Renal cortical epithelial cell (primary cell): ENCODE measurements at regions not wholly inside any gene's neighbourhood (a gene's known extent, or its start where the extent isn't known, plus 50 kb on each side); places are given as distances from the start of the nearest gene placed in this dataset.
"Not testable (repeated sequence)": the region's sequence is repeated elsewhere in the genome, so short reads cannot be mapped to it uniquely, and the experiment has no call there.

ENCODE experiments used
- DNase-seq: peaks from one replicate; pipeline ENCODE4 v3.0.0-alpha.2; 2011; ENCODE audit warnings: low read depth

DNA sequence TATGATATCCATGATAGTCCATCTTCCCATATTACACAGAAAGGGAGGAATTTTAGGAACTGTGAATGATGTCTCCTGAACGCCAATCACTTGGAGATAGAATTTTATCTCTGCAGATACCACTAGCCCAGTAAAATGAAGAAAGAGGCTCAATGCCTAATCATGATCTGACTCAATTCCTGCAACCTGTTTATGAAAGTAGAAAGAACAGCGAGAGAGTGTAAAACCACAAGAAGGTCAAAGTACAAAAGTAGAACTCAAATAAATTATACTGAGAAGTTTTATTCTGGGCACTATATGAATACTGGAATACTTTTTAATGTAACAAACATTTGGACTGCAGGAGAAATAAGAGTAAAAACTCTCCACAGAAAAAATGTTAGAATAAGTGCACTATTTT, 892.1 kb upstream of the DDX18 start:
- DNase-seq: no peak

DNA sequence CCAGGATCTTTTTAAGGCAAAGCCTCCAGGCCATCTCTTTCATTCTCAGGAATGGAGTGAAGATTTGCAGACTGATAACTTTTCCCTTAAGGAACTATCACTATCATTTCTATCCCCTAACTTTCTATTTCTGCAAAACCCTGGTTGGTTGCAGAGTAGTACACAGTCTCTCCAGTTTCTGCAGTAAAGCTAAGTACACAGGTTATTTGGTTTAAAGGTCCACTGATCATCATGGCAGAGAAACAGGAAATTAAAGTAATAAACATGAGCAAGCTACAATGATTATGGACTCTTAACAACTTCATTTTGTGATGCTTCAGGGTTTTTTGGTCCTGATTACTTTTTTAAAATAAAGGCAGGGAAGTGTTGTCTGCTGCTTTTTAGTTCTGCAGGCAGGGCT, 890.0 kb upstream of the DDX18 start:
- no peak for DNase-seq

DNA sequence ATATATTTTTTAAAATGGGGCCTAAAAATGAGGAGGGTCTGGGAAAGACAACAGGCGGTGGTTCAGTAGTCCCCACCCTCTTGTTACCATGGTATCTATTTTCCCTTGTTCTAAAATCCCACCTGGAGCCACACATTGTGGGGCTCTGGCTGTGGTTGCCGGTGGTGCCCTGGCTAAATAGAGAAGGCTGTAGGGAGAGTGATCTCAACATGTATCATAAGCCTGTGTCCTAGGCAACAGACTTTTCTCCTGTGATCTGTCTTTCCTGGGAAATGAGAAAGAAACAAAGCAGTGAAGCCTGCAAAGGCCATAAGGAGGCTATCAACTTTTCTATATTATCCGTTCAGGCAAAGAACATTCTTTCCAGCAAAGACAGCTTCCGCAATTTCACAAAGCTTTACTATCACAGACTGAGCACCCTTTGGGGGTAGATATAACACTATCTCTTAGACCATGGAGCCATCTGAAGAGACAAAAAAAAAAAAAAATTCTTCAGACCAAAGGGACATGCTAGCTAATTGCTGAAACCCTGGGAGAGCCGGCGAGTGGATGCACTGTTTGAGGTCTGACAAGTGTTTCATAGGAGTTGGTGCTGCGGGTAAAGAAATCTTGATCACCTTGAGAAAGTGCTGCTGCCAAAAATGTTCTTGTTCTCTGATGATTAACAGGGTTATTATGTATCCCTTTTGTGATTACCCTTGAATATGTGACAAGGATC, 879.2 kb upstream of the DDX18 start:
- DNase-seq: no peak

DNA sequence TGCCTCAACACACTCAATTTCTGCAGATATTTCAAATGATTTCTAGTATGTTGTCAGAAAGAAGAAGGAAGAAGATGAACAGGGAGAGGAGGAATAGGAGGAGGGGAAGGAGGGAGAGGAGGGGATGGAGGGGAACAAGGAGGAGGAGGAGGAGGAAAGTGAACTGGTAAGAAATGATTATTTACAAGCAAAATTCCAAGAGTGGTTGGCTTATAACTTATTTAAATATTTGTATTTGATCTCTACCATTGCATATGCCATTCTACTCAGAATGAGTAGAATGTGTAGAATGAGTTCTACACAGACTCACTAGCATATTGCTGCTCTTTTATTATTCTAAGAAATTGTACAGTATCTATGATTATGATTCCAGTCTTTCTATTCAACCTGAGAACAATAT, 866.2 kb upstream of the DDX18 start:
- no peak for DNase-seq

DNA sequence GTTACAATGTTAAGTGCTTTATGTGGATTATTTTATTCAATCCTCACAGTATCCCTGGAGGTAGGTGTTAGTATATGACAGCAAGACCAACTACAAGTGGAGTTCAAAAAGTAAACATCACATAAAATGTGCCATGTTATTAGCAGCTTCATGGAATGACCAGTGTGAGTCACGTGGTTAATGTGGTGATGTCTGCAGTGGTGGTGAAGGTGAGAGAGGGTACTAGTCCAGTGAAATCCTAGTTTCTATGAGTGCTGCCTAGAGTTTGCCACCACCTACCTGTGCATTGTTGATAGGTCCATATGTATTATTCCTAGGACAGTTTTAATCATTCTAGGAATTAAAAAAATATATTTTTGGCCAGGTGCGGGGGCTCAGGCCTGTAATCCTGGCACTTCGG, 865.2 kb upstream of the DDX18 start:
- DNase-seq: no peak

DNA sequence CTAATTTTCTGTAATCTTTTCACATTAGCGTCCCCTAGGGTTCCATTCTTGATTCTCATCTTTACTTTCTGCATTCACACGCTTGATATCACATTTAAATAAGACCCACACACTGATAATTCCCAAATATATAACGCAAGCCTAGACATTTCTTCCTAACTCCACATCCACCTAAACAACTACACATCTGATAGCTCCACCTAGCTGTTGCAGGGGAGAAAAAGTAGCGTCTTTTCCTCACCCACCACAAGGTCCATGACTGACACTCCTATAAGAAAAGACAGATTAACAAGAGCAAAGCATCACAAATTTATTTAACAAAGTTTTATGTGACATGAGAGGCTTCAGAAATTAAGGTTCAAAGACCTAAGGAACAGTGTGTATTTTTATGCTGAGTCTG, 862.2 kb upstream of the DDX18 start:
- DNase-seq: no peak

DNA sequence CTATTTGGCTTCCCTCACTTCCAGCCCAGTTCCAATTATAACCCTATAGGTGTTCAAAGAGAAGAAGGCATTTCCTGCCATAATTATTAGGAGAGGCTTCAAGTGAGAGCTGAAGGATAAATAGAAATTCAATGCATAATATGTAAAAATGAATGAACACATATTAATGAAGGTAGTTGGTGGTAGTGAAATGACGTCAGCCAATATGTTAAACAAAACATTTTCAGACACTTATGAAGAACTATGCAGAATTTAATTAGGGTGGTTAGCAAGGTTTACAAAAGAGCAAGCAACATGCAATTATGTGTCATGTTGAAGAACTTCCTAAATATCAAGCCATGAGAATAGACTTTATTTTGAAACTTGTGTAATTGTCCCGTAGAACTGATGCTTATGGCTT, 858.8 kb upstream of the DDX18 start:
- DNase-seq: no peak

DNA sequence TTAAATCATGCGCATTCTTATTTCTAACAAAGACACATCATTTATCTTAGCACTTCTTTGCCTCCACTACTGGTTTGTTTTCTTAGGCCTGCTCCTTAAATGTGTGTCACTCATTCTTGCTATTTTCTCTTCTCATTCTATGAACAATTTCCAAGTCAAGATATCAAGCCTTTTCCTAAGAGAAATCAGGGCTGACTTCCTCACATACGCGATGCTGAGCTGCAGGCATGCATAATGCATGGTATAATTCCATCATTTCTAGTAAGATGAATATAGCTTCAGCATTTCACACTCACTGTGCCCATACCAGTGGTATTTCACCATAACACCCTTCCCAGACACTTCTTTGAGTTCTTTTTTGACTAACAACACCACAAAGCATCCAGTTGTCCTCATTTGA, 838.9 kb upstream of the DDX18 start:
- DNase-seq: no peak

DNA sequence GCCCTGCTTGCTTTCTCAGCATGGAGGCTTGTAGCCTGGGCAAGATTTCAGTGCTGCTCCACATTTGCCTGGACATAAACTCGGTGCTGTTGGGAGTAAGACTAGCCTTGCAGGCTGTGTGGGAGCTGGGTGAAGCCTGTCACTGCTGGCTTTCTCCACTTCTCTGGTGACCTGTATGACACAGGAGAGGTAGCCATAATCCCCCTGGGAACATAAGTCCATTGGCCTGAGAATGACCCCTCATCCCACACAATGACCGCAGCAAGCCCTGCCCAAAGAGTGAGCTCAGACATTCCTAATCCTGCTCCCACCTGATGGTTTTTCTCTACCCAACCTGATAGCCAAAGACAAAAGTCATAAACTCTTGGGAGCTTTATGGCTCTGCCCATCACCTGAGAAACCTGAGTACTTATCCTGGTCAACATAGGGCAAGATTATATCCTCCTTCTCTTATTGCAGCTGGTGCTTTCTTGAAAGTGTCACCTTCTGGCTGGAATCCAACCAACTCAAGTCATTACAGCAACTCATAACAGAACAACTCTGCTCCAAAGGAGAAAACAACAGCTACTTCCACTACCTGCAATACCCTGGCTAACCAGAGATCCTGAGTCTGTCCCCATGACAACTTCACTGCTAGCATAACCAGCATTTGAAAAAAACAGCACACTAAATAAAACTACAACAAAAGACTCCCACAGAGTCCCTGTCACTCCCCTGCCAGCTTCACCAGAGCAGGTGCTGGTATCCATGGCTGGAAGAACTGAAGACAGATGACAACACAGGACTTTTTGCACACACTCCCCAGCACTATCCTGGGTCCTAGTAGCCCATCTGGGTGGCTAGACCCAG, 834.4 kb upstream of the DDX18 start:
- no peak for DNase-seq

DNA sequence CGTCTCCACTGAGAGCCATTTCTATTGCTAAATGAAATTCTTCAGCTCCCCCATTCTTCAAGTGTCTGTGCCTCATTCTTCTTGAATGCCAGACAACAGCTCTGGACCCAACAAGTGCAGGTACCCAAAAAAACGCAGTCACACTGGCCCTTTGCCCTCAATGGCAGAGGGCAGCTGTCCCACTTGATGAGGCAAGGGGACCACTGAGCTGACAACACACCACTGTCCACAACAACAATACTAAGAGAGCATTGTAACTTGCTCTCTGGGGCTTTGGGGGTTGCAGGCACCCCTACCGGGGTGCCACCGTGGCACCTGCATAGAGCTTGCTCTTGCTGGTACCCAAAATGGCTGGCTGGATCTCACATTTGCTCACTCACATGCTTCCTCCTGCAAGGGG, 827.0 kb upstream of the DDX18 start:
- no peak for DNase-seq

DNA sequence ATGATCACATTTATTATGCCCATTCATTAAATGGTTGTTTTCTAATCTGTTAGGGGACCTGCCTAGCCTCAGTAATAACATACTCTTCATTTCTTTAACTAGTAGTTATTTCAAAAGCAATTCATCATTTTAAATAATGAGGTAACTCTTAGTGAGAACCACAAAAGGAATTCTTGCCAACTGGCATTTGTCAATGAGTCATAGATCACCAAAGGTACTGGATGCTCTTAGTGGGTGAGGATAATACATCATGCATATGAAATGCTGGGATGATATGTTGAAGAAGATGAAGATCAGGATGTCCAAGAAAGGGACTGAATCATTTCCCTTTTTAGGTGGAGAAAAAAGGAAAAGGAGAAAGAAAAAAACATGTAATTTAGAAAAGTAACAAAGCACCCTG, 826.2 kb upstream of the DDX18 start:
- DNase-seq: no peak

DNA sequence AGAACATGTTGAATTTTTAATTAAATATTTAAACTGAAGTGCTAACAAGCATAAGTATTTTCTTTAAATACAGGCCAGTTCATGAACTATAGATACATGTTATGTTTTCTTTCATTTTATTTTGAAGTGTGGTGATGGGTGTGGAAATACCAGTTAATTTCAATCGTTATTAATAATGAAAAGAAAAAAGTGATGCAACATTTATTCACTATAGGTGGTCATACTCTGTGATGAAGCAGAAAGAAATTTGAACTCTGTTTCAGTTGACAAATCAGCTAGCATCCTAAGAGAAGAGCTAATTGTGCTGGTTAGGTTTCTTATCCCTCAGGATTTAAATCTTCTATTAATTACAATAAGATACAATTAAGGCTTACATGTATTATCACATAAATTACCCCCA, 795.1 kb upstream of the DDX18 start:
- no peak for DNase-seq

DNA sequence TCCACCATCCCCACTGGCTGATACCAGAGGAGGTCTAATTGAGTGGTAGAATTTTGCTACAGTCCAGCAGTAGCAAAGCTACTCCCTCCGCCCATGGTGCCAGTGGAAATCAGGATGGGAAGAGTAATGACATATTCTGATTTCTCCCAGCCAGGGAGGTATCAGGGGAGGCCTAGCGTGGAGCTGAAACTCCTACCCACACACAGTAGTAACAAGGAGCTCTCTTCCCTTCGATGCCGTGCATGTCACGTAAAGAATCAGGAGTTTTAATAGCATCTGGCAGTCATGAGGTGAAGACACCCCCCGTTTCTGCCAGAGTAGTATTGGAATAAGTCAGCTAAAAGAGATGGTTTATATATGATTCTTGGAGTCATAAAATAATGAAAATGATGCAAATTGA, 786.8 kb upstream of the DDX18 start:
- no peak for DNase-seq

DNA sequence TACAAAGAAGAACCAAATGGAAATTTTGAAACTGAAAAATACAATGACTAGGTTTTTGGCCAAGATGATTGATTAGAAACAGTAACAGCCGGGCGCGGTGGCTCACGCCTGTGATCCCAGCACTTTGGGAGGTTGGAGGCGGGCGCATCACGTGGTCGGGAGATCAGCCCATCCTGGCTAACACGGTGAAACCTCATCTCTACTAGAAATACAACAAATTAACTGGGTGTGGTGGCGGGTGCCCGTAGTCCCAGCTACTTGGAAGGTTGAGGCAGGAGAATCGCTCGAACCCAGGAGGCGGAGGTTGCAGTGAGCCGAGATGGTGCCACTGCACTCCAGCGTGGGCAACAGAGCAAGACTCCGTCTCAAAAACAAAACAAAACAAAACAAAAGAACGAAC, 785.8 kb upstream of the DDX18 start:
- not testable (repeated sequence) for DNase-seq

DNA sequence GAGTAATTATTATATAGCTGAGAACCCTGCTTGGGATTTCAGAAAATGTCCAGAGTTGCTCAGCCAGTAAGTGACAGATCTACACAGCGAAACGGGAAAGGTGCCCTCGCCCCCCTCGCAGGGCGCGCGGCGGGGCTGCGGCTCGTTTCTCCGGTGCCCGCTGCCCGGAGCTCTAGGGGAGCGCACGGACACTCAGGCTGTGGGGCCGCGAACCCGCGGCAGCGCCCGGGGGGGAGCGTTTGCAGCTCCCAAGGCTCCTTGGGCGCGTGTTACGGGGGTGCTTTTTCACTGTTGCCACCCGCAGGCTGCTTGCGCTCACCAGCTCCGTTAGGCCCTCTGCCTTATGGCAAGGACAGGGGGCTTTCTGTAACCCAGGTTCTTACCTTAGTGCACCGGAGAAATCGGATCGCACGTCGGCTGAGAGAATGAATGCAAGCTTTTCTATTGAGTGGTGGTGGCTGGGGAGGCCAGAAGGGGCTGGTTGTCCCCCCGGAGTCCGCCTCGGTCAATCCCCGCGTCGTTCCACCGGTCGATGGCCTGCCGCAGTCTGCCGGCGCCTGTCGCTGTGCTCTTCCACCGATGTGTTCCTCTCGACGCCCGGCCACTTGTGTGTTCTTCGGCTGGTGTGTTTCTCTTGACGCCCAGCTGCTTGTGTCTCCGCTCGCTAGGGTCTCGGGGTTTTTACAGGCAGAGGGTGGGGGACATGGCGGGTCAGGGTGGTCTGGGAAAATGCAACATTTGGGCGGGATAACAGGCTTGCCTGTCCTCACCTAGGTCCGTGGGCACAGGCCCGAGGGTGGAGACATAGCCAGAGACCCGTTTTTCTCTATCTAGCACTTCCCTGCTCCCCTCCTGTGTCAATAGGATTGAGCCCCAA, 758.8 kb upstream of the DDX18 start:
- no peak for DNase-seq

DNA sequence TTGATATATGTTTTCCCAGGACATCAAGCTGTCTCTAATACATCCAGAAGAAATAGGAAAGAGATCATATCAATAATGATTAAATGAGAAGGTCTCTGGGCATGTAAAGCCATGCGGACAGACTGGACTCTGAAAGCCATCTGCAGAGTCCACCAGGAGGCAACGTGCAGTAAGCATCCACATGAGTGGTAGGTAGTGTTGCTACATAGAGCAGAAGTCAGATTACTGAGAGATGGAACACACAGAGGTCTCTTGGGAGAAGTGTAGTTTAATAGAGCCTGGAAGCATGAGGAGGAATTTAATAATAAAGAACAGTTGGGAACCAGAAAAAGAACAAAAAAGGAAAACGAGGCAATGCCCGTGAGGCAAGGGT, 758.1 kb upstream of the DDX18 start:
- no peak for DNase-seq

DNA sequence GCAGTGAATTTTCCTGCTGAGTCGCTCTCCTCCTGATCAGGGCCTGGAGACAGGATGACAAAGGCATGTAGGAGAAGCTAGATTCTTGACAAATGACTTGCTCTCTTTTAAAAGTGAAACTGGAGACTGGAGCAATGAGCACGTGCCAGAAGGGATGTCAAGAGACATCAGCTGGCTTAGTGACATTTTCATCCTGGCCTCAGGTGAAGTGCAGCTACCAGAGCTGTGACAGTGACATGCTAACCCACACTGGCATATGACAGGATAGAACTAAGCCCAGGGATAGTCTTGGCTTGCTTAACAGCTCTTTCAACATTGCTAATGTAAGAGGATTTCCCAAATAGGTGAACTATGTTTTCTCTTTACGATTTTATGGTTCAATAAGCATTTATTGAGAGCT, 757.5 kb upstream of the DDX18 start:
- no peak for DNase-seq

DNA sequence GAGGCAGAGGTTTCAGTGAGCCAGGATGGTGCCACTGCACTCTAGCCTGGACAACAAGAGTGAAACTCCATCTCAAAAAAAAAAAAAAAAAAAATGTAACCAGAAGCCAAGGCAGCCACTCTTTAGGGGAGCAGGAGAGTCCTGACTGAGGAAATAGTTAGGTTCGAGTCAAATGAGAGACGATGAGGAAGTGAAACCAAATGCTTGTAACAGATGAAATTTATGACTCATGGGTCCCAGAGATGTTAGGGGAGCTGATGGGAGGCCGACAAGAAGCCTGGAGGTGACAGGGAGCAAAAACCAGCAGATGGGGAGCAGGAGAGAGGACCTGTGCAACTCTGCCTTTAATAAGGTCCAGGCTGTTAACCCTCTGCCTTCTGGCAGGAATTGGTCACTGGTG, 756.1 kb upstream of the DDX18 start:
- DNase-seq: no peak

DNA sequence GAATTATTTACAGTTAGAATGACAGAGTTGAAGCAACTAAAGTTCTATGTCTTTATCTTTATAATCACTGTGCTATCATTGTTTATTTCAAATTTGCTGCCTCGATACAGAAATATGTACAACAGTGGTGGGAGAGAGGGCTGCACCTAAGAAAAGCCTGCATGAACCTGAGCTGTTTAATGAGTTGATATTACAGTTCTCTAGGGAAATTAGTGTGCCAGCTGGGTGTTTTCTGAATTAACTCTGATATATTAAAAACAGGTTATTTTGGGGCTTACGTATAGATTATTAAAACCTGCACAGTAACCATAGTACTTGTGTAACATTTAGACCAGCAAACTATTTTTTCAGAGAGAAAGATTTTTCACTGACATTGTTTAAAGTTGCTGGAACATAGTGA, 750.5 kb upstream of the DDX18 start:
- no peak for DNase-seq

DNA sequence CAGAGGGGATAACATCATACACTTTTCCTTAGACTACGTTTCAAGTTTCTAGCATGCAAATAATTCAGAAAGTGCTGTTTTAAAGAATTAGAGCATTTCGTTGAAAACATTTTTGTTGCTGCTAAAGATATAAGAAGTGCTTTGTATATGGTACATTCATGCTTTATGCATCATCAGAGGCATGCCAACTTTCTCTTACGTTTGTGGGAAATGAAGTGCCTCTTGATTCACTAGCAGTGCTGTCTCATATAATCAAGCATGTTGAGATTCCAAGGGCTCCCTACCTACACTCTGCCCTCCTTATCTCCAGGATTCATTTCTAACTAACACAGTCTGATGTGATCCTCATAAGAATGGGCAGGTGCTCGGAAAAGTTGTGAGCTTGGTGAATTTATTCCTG, 748.6 kb upstream of the DDX18 start:
- no peak for DNase-seq

DNA sequence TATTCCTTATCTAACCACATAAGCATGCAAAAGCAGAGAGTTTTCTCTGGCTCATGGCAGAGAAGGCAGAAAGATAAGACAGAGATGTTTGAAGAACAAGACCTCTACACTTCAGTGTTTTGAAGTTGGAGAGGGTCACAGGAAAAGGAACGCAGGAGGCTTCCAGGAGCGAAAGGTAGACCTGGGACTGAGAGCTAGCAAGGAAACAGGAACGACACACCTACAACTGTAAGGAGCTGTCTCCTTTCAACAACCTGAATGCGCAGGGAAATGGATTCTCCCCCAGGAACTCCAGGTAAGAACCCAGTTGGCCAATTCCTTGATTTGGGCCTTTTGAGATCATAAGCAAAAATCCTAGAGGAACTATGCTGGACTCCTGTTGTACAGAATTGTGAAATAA, 746.6 kb upstream of the DDX18 start:
- no peak for DNase-seq

DNA sequence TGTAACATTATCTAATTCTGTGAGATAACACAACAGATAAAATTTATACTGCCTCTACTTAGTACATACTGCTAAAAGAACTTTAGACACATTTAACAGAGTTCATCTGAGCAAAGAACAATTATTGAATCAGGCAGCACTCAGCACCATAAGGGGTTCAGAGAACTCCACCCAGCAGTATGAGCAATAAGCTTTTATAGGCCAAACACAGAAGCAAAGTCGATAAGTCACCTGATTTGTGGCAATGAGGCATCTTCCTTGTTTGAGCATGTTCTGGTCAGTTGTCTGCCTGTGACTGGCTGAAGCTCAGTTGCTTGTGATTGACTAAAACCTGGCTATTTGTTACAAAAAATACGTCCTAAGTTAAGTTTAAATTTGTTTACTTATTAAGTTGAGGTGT, 746.1 kb upstream of the DDX18 start:
- DNase-seq: no peak
